ENCODE measurements at regions not wholly inside any gene's neighbourhood (a gene's known extent, or its start where the extent isn't known, plus 50 kb on each side); places are given as distances from the start of the nearest gene placed in this dataset.
"Not testable (repeated sequence)": the region's sequence is repeated elsewhere in the genome, so short reads cannot be mapped to it uniquely, and the experiment has no call there.

- DNase-seq (ENCODE audit: low read depth), result no peak
Observed at GRCh38 chr6:146938266-146938665, 266.0 kb upstream of the STXBP5 start.

- DNase-seq (ENCODE audit: low read depth), result not testable (repeated sequence)
Observed at GRCh38 chr6:146939456-146939855, 264.8 kb upstream of the STXBP5 start.

GRCh38 chr6:146943664-146944063 is 260.6 kb upstream of the STXBP5 start:
- DNase-seq (ENCODE audit: low read depth), result no peak

GRCh38 chr6:146944077-146944476 is 260.1 kb upstream of the STXBP5 start:
- DNase-seq (ENCODE audit: low read depth), result no peak

- DNase-seq (ENCODE audit: low read depth), result no peak
Observed at GRCh38 chr6:146944809-146945208, 259.4 kb upstream of the STXBP5 start.

GRCh38 chr6:146946559-146946958 is 257.7 kb upstream of the STXBP5 start:
- DNase-seq (ENCODE audit: low read depth), result no peak

- DNase-seq (ENCODE audit: low read depth), result no peak
Observed at GRCh38 chr6:146948790-146949342, 255.4 kb upstream of the STXBP5 start.

GRCh38 chr6:146949425-146949824 is 254.8 kb upstream of the STXBP5 start:
- DNase-seq (ENCODE audit: low read depth), result no peak

GRCh38 chr6:146950351-146950835 is 253.8 kb upstream of the STXBP5 start:
- DNase-seq (ENCODE audit: low read depth), result no peak

- DNase-seq (ENCODE audit: low read depth), result no peak
Observed at GRCh38 chr6:146955570-146955969, 248.6 kb upstream of the STXBP5 start.

- no peak for DNase-seq (ENCODE audit: low read depth)
Observed at GRCh38 chr6:146957181-146958093, 246.8 kb upstream of the STXBP5 start.

GRCh38 chr6:146961831-146962230 is 242.4 kb upstream of the STXBP5 start:
- DNase-seq (ENCODE audit: low read depth), result no peak

GRCh38 chr6:146962329-146962728 is 241.9 kb upstream of the STXBP5 start:
- DNase-seq (ENCODE audit: low read depth), result no peak

GRCh38 chr6:146965110-146965689 is 239.0 kb upstream of the STXBP5 start:
- no peak for DNase-seq (ENCODE audit: low read depth)

GRCh38 chr6:146968041-146968760 is 236.0 kb upstream of the STXBP5 start:
- DNase-seq (ENCODE audit: low read depth), result peak; percentile 77

GRCh38 chr6:146972546-146972945 is 231.7 kb upstream of the STXBP5 start:
- DNase-seq (ENCODE audit: low read depth), result no peak

- DNase-seq (ENCODE audit: low read depth), result peak; percentile 41
Observed at GRCh38 chr6:146974351-146974750, 229.9 kb upstream of the STXBP5 start.

GRCh38 chr6:146975093-146975492 is 229.1 kb upstream of the STXBP5 start:
- no peak for DNase-seq (ENCODE audit: low read depth)

GRCh38 chr6:146980900-146981329 is 223.3 kb upstream of the STXBP5 start:
- no peak for DNase-seq (ENCODE audit: low read depth)

- no peak for DNase-seq (ENCODE audit: low read depth)
Observed at GRCh38 chr6:146981981-146982380, 222.2 kb upstream of the STXBP5 start.

- DNase-seq (ENCODE audit: low read depth), result no peak
Observed at GRCh38 chr6:146984251-146984924, 219.8 kb upstream of the STXBP5 start.

- no peak for DNase-seq (ENCODE audit: low read depth)
Observed at GRCh38 chr6:146985111-146985510, 219.1 kb upstream of the STXBP5 start.

All from fibroblast of the conjunctiva (primary cell).